ENCODE measurements at regions not wholly inside any gene's neighbourhood (a gene's known extent, or its start where the extent isn't known, plus 50 kb on each side); places are given as distances from the start of the nearest gene placed in this dataset.

DNA sequence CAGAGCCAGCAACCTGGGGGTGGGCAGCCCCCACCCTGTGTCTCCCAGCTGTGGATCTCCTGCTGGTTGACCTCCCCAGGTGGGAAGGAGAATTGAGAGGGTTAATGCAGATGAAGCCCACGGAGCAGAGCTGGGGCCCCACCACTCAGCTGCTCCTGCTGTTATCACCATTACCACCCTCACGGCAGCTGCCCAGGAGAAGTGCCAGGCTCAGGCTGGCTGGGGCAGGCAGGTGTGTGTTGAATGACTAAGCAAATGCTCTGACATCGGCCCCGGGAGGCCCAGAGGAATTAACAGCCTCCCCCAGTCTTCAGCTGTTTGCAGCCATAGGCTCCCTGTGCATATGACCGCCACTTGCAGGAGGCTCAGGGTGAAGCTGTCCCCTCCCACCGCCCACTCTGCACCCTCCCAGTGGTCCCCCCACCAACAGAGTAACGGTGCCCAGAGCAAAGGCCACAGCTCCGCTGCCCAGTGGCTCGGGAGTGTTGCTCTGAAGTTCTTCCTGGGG, 133.8 kb downstream of the CPZ start:
- TF ChIP-seq CTCF (IDR thresholded peaks at IDR 0.05): no peak
- H3K4me1 ChIP-seq: no peaks in the 10 kb centered on the region
- intact Hi-C loops (cut with DNase I; ENCODE audit: low total_unique reads): no loop called here

DNA sequence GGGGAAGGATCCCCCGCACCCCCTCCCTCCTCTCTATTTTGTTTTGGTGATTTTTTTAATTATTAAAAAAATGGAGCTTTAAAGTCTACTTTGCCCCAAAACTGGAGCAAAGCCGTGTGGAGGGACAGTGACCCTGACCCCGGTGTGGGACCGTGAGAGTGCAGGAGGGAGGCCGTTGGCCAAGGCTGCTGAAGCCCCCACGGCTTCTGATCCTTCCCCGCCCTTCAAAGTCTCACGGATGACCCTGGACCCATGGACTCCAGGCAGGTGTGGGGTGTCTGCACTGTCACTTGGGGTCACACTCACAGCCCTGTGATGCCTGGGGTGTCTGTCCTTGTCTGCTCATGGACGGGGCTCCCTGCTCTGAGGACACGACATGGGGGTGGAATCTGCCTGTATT, 133.3 kb downstream of the CPZ start:
- H3K27me3 ChIP-seq: peaks cover 0 to 64% of the 10 kb centered on the region in 2 donors
- H3K9me3 ChIP-seq: no peaks in the 10 kb centered on the region
- H3K27ac ChIP-seq: no peak overlapping the region
- no peak for TF ChIP-seq CTCF (IDR thresholded peaks at IDR 0.05)
- no peak overlapping the region for H3K4me3 ChIP-seq
- H3K4me1 ChIP-seq: no peaks in the 10 kb centered on the region
- intact Hi-C loops (cut with DNase I; ENCODE audit: low total_unique reads): no loop called here
- no peaks in the 10 kb centered on the region for H3K36me3 ChIP-seq
- DNase-seq: no peak

More for the DNA sequence above, 133.8 kb downstream of the CPZ start:
- Histone ChIP-seq H3K27me3 (peaks cover 0 to 62% of the 10 kb centered on the region in 2 donors), H3K36me3 (no peaks in the 10 kb centered on the region), H3K27ac (no peak overlapping the region), H3K9me3 (no peaks in the 10 kb centered on the region), H3K4me3 (no peak overlapping the region)
- peak in 1 of 2 donors; percentile 9 for DNase-seq

DNA sequence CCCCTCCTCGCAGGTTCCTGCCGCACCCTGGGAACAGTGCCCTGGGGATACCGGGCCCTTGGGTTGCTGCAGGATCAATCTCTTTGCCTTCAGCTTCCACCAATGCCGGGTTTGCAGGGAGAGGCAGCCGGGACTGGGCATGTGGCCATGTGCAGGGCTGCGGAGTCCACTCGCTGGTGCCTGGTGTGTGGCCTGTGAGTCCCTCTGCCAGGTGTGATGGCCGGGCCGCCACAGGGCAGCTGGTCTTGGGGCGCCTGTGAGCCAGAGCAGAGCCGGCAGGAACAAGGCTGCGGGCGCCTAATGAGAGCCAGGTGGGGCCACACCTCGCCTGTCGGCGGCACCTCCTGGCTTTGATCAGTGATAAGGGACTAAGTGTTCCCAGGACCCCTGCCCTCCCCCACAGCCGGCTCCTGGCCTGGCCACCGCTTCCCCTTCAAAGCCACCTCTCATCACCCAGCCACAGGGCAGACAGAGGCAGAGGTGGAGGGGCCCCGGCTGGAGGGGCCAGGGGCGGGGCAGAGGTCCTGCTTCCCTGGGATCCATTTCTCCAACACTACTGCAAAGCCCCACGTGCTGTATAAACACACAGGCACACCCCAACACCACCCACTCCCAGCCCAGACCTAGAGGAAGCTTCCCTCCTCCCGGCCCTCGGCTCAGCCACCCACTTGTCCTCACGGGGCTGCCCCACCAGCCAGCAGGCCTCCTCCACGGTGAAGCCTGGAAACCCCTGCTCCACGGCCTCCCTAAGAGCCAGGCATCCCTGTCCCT, 132.7 kb downstream of the CPZ start:
- H3K9me3 ChIP-seq: no peaks in the 10 kb centered on the region
- peaks cover 0 to 64% of the 10 kb centered on the region in 2 donors for H3K27me3 ChIP-seq
- no peaks in the 10 kb centered on the region for H3K36me3 ChIP-seq
- no peak overlapping the region for H3K4me3 ChIP-seq
- no peak for TF ChIP-seq CTCF (IDR thresholded peaks at IDR 0.05)
- peak; percentile 15 to 57 for DNase-seq
- intact Hi-C loops (cut with DNase I; ENCODE audit: low total_unique reads): no loop called here
- H3K27ac ChIP-seq: no peak overlapping the region
- no peaks in the 10 kb centered on the region for H3K4me1 ChIP-seq

DNA sequence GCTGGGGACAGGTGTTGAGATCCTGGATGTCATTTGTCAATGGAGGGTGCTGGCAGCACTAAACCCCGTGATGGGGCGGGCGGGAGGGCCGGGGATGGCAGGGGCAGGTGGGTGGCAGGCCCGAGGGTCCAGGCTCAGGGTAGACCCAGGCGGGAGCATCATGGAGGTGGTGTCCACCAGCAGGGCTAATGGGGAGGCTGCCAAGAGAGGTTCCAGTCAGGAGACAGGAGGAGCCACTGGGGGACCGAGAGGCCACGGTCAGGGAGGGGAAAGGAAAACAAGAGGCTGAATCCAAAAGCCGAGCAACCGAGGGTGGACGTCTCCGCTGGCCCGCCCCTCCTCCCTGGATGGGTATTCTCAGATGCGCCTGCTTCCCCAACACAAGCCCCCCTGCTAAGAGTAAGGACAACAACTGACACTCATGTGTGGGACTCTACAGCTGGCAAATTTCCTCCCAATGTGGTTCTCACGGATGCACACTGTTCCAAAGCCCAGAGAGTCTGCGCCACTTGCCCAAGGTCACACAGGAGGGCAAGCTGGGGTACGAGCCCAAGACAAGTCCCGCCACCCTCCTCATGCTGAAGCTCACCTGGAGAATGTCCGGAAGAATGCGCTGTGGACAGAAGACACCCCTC, 132.0 kb downstream of the CPZ start:
- intact Hi-C loops (cut with DNase I; ENCODE audit: low total_unique reads): no loop called here
- H3K27me3 ChIP-seq: peaks cover 0 to 64% of the 10 kb centered on the region in 2 donors
- H3K4me1 ChIP-seq: no peaks in the 10 kb centered on the region
- no peaks in the 10 kb centered on the region for H3K36me3 ChIP-seq
- peaks cover 0 to under 1% (median 0%) of the 10 kb centered on the region in 3 donors for H3K9me3 ChIP-seq
- H3K4me3 ChIP-seq: no peak overlapping the region
- H3K27ac ChIP-seq: no peak overlapping the region
- no peak for TF ChIP-seq CTCF (IDR thresholded peaks at IDR 0.05)
- DNase-seq: peak; percentile 10 to 43

- H3K27me3 ChIP-seq: peaks cover 0 to 62% of the 10 kb centered on the region in 2 donors
- no peak for TF ChIP-seq CTCF (IDR thresholded peaks at IDR 0.05)
- no peak overlapping the region for H3K27ac ChIP-seq
- peaks cover 0 to 6% (median 0%) of the 10 kb centered on the region in 3 donors for H3K9me3 ChIP-seq
- intact Hi-C loops (cut with DNase I; ENCODE audit: low total_unique reads): no loop called here
- peak in 1 of 2 donors; percentile 52 for DNase-seq
- H3K4me3 ChIP-seq: no peak overlapping the region
- no peaks in the 10 kb centered on the region for H3K4me1 ChIP-seq
- no peaks in the 10 kb centered on the region for H3K36me3 ChIP-seq
These were observed 130.8 kb downstream of the CPZ start for GRCh38 chr4:8723222-8723980.
